ENCODE measurements at regions not wholly inside any gene's neighbourhood (a gene's known extent, or its start where the extent isn't known, plus 50 kb on each side); places are given as distances from the start of the nearest gene placed in this dataset.
"Not testable (repeated sequence)": the region's sequence is repeated elsewhere in the genome, so short reads cannot be mapped to it uniquely, and the experiment has no call there.

- DNase-seq = peak; percentile 18
These were observed 99.3 kb upstream of the PRKG2 start for GRCh38 chr4:81314196-81314896.

DNA sequence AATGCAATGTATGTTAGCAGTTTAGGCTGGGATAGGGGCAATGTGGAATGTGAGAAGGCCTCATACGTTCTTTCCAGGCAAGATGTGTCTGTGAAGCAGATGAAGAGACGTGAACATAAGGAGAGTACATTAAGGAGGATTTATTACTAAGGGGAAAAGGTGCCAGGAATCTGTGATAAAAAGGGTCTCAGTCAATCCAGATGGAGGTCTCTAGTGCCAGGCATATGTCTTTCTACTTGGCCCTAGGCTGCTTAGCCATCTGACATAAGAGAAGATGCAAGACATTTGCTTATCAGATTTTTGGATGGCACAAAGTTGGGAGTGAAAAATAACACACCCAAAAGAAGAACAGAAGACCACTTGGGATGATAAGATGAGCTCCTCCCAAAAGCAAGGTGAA, 93.0 kb upstream of the PRKG2 start:
- DNase-seq = peak; percentile 85

GRCh38 chr4:81304871-81305270, 89.8 kb upstream of the PRKG2 start:
- DNase-seq = no peak

DNA sequence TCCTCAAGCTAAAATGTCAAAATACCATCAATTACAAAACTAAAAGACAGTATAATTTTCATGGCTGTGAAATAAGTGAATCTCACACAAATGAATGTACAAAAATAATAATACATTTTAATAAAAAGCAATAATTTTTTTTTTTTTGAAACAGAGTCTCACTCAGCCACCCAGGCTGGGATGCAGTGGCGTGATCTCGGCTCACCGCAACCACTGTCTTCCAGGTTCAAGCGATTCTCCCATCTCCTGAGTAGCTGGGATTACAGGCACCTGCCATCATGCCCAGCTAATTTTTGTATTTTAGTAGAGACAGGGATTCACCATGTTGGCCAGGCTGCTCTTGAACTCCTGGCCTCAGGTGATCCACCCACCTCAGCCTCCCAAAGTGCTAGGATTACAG, 85.3 kb upstream of the PRKG2 start:
- not testable (repeated sequence) for DNase-seq

GRCh38 chr4:81290813-81291212, 75.8 kb upstream of the PRKG2 start:
- no peak for DNase-seq

DNA sequence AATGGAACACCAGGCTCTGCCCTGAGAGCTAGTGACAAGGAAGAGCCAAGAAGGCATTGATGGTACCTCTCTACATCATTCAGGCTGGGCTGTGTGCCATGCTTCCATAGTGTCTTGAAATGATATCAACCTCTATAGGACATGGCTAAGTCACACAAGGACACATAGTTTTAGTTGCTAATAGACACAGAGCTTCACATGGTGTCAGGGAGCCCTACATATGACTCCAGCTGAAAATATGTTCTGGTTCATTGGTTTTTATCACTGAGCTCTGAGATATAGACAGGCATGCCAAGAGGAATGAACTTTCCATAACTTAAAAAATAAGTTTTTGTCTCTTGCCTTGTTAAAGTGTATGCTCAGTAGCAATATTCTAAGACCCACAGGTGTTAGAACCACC, 72.1 kb upstream of the PRKG2 start:
- DNase-seq = no peak

DNA sequence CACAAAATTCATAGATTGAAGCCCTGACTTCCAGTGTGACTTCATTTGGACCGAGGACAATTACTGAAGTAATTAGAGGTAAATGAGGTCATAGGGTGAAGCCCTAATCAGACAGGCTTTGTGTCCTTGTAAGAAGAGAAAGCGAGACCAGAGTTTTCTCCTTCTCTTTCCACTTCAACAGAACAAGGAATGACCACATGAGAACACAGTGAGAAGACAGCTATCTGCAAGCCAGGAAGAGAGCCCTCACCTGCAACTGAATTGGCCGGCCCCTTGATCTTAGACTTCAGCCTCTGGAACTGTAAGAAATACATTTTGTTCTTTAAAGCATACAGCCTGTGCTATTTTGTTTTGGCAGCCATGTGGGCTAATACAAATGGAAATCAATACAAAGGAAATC, 67.1 kb upstream of the PRKG2 start:
- no peak for DNase-seq

- no peak for DNase-seq
These were observed 59.4 kb upstream of the PRKG2 start for GRCh38 chr4:81274460-81274859.

DNA sequence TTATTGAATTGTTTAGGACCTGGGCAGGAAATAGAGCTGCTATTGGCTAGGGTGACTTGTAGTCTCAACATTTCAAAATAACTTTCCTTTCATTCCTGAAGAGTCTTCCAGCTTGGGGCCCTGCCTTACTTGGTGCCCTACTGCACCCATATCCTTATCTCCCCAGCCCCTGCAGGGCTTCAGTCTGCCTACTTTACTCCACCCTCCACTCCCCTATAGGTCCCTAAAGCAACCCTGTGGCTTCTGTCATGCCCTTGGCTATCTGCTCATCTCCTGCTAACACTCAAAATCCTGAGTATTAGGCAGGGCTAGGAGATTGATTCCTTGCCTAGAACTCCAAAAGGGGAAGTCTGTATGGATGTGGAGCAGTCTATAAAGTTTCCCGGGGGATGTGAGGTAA, 57.6 kb upstream of the PRKG2 start:
- no peak for DNase-seq

Measured in DMS 273 treated with DMSO at 0.1 percent for 48 hours (cell line).